H9 (cell line): ENCODE measurements at regions not wholly inside any gene's neighbourhood (a gene's known extent, or its start where the extent isn't known, plus 50 kb on each side); places are given as distances from the start of the nearest gene placed in this dataset.

Experiments used
- DNase-seq: peaks from one replicate; pipeline ENCODE4 v3.0.0-alpha.2; 2017
- H2AFZ ChIP-seq: one replicate; pipeline ENCODE4 v1.6.1; 2013; ENCODE audit warnings: mild to moderate bottlenecking, low read length, control low read depth, moderate library complexity
- H2AK5ac ChIP-seq: 2 replicates; pipeline ENCODE4 v1.6.1; 2013; ENCODE audit warnings: low read length, control low read depth, mixed read lengths; ENCODE audit not compliant: insufficient read length
- H2BK120ac ChIP-seq: one replicate; pipeline ENCODE4 v1.6.1; 2013; ENCODE audit warnings: low read depth, mild to moderate bottlenecking, low read length, control low read depth, inconsistent platforms; ENCODE audit not compliant: poor library complexity, severe bottlenecking
- H2BK12ac ChIP-seq: 2 replicates; pipeline ENCODE4 v1.6.1; 2013; ENCODE audit warnings: low read length, control low read depth, mixed read lengths, low read depth; ENCODE audit not compliant: insufficient read length
- H2BK15ac ChIP-seq: 2 replicates; pipeline ENCODE4 v1.6.1; 2013; ENCODE audit warnings: low read depth, low read length, control low read depth
- H2BK20ac ChIP-seq: one replicate; pipeline ENCODE4 v1.6.1; 2013; ENCODE audit warnings: low read depth, mild to moderate bottlenecking, low read length, control low read depth, inconsistent platforms; ENCODE audit not compliant: poor library complexity, severe bottlenecking
- H2BK5ac ChIP-seq: 2 replicates; pipeline ENCODE4 v1.6.1; 2013; ENCODE audit warnings: low read length, control low read depth, mixed read lengths; ENCODE audit not compliant: insufficient read length
- H3K14ac ChIP-seq: 2 replicates; pipeline ENCODE4 v1.6.1; 2013; ENCODE audit warnings: low read length, control low read depth; ENCODE audit not compliant: insufficient read depth
- H3K18ac ChIP-seq: 2 replicates; pipeline ENCODE4 v1.6.1; 2013; ENCODE audit warnings: low read depth, mild to moderate bottlenecking, mixed read lengths, low read length, control low read depth; ENCODE audit not compliant: insufficient read length
- H3K23ac ChIP-seq: 2 replicates; pipeline ENCODE4 v1.6.1; 2013; ENCODE audit warnings: low read length, control low read depth, mixed read lengths, low read depth; ENCODE audit not compliant: insufficient read length
- H3K23me2 ChIP-seq: 2 replicates; pipeline ENCODE4 v1.6.1; 2013; ENCODE audit warnings: low read depth, mild to moderate bottlenecking, mixed read lengths, low read length, control low read depth; ENCODE audit not compliant: insufficient read length, poor library complexity, severe bottlenecking
- H3K27ac ChIP-seq: 2 replicates; pipeline ENCODE4 v1.5.1; 2013; ENCODE audit warnings: low read length, control low read depth, mixed read lengths, low read depth; ENCODE audit not compliant: insufficient read length
- H3K27me3 ChIP-seq: 2 replicates; pipeline ENCODE4 v1.6.1; 2013; ENCODE audit warnings: low read length, control low read depth, inconsistent platforms; ENCODE audit not compliant: insufficient read depth
- H3K4ac ChIP-seq: 2 replicates; pipeline ENCODE4 v1.6.1; 2013; ENCODE audit warnings: low read depth, mild to moderate bottlenecking, control low read depth, inconsistent platforms, low read length, moderate library complexity
- H3K4me1 ChIP-seq: 2 replicates; pipeline ENCODE4 v1.6.1; 2013; ENCODE audit warnings: low read length, control low read depth, inconsistent platforms; ENCODE audit not compliant: insufficient read depth
- H3K4me2 ChIP-seq: 2 replicates; pipeline ENCODE4 v1.6.1; 2013; ENCODE audit warnings: low read length, control low read depth, mixed read lengths; ENCODE audit not compliant: insufficient read length, insufficient read depth
- H3K56ac ChIP-seq: 2 replicates; pipeline ENCODE4 v1.6.1; 2013; ENCODE audit warnings: low read depth, mild to moderate bottlenecking, mixed read lengths, low read length, control low read depth; ENCODE audit not compliant: insufficient read length
- H3K79me1 ChIP-seq: 2 replicates; pipeline ENCODE4 v1.6.1; 2013; ENCODE audit warnings: low read depth, mild to moderate bottlenecking, moderate library complexity, low read length, control low read depth, inconsistent platforms; ENCODE audit not compliant: insufficient read depth, poor library complexity, severe bottlenecking
- H3K79me2 ChIP-seq: 2 replicates; pipeline ENCODE4 v1.6.1; 2013; ENCODE audit warnings: low read length, control low read depth, inconsistent platforms; ENCODE audit not compliant: insufficient read depth
- H3K9ac ChIP-seq: 2 replicates; pipeline ENCODE4 v1.6.1; 2013; ENCODE audit warnings: low read length, control low read depth, mixed read lengths; ENCODE audit not compliant: insufficient read length; ENCODE audit errors: extremely low read depth
- H3K9me3 ChIP-seq: one replicate; pipeline ENCODE4 v1.6.1; 2013; ENCODE audit warnings: low read depth, low read length, inconsistent platforms; ENCODE audit not compliant: control insufficient read depth
- H3T11ph ChIP-seq: one replicate; pipeline ENCODE4 v1.6.1; 2013; ENCODE audit warnings: mild to moderate bottlenecking, low read length, control low read depth, inconsistent platforms
- H4K20me1 ChIP-seq: one replicate; pipeline ENCODE4 v1.6.1; 2013; ENCODE audit not compliant: control insufficient read depth, insufficient read length, insufficient read depth
- H4K5ac ChIP-seq: 2 replicates; pipeline ENCODE4 v1.6.1; 2013; ENCODE audit warnings: low read depth, mild to moderate bottlenecking, mixed read lengths, low read length, control low read depth; ENCODE audit not compliant: insufficient read length
- H4K8ac ChIP-seq: replicated peaks from 2 replicates; pipeline ENCODE4 v1.6.1; 2013; ENCODE audit warnings: low read length, control low read depth, mixed read lengths, low read depth; ENCODE audit not compliant: insufficient read length
- H4K91ac ChIP-seq: 2 replicates; pipeline ENCODE4 v1.6.1; 2013; ENCODE audit warnings: low read depth, mild to moderate bottlenecking, moderate library complexity, mixed read lengths, low read length, control low read depth; ENCODE audit not compliant: insufficient read length
- H3K27ac Mint-ChIP-seq, 3 experiments: 2 replicates in 2 of 3; 3 replicates in 1 of 3; pipeline ENCODE4 v1.8.0; 2020 to 2021; ENCODE audit warnings: mixed read lengths in 3 of 3, mild to moderate bottlenecking in 1 of 3, moderate library complexity in 1 of 3
- H3K27me3 Mint-ChIP-seq: 2 replicates; pipeline ENCODE4 v1.8.0; 2021; ENCODE audit warnings: low read depth, mild to moderate bottlenecking, moderate library complexity, mixed read lengths
- H3K36me3 Mint-ChIP-seq, 3 experiments: 2 replicates in 2 of 3; 3 replicates in 1 of 3; pipeline ENCODE4 v1.8.0; 2020 to 2021; ENCODE audit warnings: low read depth in 3 of 3, mixed read lengths in 3 of 3; ENCODE audit not compliant: insufficient read depth in 1 of 3
- H3K4me1 Mint-ChIP-seq, 2 experiments: 2 replicates each; pipeline ENCODE4 v1.8.0; 2020; ENCODE audit warnings: mixed read lengths in 2 of 2
- H3K4me3 Mint-ChIP-seq, 2 experiments: 2 replicates in 1 of 2; 3 replicates in 1 of 2; pipeline ENCODE4 v1.8.0; 2020 to 2021; ENCODE audit warnings: mild to moderate bottlenecking in 2 of 2, mixed read lengths in 2 of 2, moderate library complexity in 1 of 2
- H3K9me3 Mint-ChIP-seq, 2 experiments: 2 replicates in 1 of 2; 3 replicates in 1 of 2; pipeline ENCODE4 v1.8.0; 2020; ENCODE audit warnings: mild to moderate bottlenecking in 2 of 2, mixed read lengths in 2 of 2, moderate library complexity in 1 of 2
- CTCF ChIP-seq: fragments of 200-600 bp; sonication (generic); conservative IDR thresholded peaks from 3 replicates; pipeline ENCODE4 v1.8.0; 2021; ENCODE audit warnings: antibody characterized with exemption, mild to moderate bottlenecking
- WGBS: extraction: QIAGEN DNeasy Blood & Tissue Kit; methylation state at CpG from one replicate; pipeline ENCODE4 v1.1.7; 2013; ENCODE audit warnings: missing lambda C conversion rate, low lambda C conversion rate, mixed read lengths; ENCODE audit not compliant: insufficient read length; ENCODE audit errors: extremely low coverage; 5-methylcytosine and 5-hydroxymethylcytosine counted together

DNA sequence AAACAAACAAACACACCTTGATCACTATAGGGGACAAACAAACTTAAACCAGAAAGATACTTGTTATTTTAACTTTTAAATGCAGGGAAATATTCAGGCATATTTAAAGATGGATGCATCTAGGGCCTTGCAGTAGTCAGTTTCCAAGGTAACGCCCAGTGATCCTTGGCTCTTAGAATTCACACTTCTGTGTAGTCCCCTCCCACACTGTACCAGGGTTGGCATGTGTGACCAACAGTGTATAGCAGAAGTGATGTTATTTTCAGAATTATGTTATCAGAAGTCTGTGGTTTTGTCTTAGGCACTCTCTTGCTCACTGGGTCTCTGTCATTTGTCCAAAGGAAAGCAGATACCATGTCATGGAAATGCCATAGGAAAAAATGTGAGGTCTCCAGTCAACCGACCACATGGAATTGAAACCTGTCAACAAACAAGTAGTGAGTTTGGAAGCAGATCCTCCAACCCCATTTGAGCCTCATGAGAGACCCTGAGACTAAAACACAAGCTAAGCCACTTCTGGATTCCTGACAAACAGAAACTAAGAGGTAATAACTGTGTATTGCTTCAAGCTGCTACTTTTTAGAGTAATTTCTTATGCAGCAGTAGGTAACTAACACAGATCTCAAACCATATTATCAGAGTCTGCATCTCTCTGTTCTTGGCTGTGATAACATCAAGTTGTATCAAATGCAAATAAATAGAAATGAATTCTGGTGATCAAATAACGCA is 670.3 kb downstream of the KCTD8 start:
- Histone ChIP-seq H3K4me2 (no peak overlapping the region), H3K18ac (no peak overlapping the region), H3K23me2 (no peaks in the 10 kb centered on the region), H2BK12ac (no peak overlapping the region), H4K8ac (no peak overlapping the region), H3K9ac (no peak overlapping the region), H2AK5ac (no peak overlapping the region), H3K9me3 (no peaks in the 10 kb centered on the region), H3K23ac (no peak overlapping the region), H4K5ac (no peak overlapping the region), H2BK20ac (no peak overlapping the region), H3T11ph (no peak overlapping the region), H3K4ac (no peak overlapping the region), H3K4me1 (no peaks in the 10 kb centered on the region), H3K27me3 (no peaks in the 10 kb centered on the region), H3K14ac (no peak overlapping the region), H2BK15ac (no peak overlapping the region), H2AFZ (no peak overlapping the region), H2BK5ac (no peak overlapping the region), H3K79me2 (no peaks in the 10 kb centered on the region), H3K79me1 (no peaks in the 10 kb centered on the region), H3K27ac (no peak overlapping the region), H3K56ac (no peak overlapping the region), H2BK120ac (no peak overlapping the region), H4K91ac (no peak overlapping the region), H4K20me1 (no peaks in the 10 kb centered on the region)
- H3K27me3 Mint-ChIP-seq: no peaks in the 10 kb centered on the region
- peaks cover 7 to 8% of the 10 kb centered on the region in 2 experiments for H3K4me1 Mint-ChIP-seq
- no peak for TF ChIP-seq CTCF
- no peak for DNase-seq
- H3K9me3 Mint-ChIP-seq: no peaks in the 10 kb centered on the region
- WGBS: no CpG with 5 or more reads among the region's 3 CpGs
- no peaks in the 10 kb centered on the region for H3K36me3 Mint-ChIP-seq
- no peak overlapping the region for H3K27ac Mint-ChIP-seq
- no peak overlapping the region for H3K4me3 Mint-ChIP-seq
